K562 (cell line): ENCODE measurements at regions not wholly inside any gene's neighbourhood (a gene's known extent, or its start where the extent isn't known, plus 50 kb on each side); places are given as distances from the start of the nearest gene placed in this dataset.

Experiments used
- ELK3 ChIP-seq: fragments of 450-650 bp; formaldehyde crosslinking; IDR thresholded peaks from 2 replicates; pipeline ENCODE4 v1.4.0; 2020; ENCODE audit warnings: mild to moderate bottlenecking
- FOXK1 ChIP-seq: sonication (generic); formaldehyde crosslinking; IDR thresholded peaks from 2 replicates; pipeline ENCODE4 v1.8.0; 2022; ENCODE audit warnings: missing genetic modification reagents, mild to moderate bottlenecking, borderline replicate concordance
- FOXP1 ChIP-seq: sonication (generic); formaldehyde crosslinking; IDR thresholded peaks from 2 replicates; pipeline ENCODE4 v1.8.0; 2022; ENCODE audit warnings: mild to moderate bottlenecking, missing genetic modification reagents
- KAT7 ChIP-seq: sonication (generic); formaldehyde crosslinking; IDR thresholded peaks from 2 replicates; pipeline ENCODE4 v1.8.0; 2022; ENCODE audit warnings: missing genetic modification reagents, mild to moderate bottlenecking, borderline replicate concordance
- KDM1A ChIP-seq, 2 experiments: fragments of 450-650 bp; IDR thresholded peaks; 2 replicates each; pipeline ENCODE4 v1.6.1; 2016; ENCODE audit warnings: mild to moderate bottlenecking in 2 of 2
- MECOM ChIP-seq: fragments of 250-450 bp; sonication (Bioruptor Pico); IDR thresholded peaks from 2 replicates; pipeline ENCODE4 v1.8.0; 2022; ENCODE audit warnings: inconsistent platforms
- SNAPC5 ChIP-seq: fragments of 250-450 bp; sonication (Bioruptor Pico); IDR thresholded peaks from 2 replicates; pipeline ENCODE4 v1.8.0; 2021; ENCODE audit warnings: moderate library complexity, mild to moderate bottlenecking, inconsistent platforms
- SNRNP70 ChIP-seq: fragments of 200-400 bp; formaldehyde crosslinking; optimal IDR thresholded peaks from 2 replicates; pipeline ENCODE3; 2017; ENCODE audit warnings: low read depth, low read length
- ZNF3 ChIP-seq: fragments of 250-450 bp; sonication (Bioruptor Pico); IDR thresholded peaks from 2 replicates; pipeline ENCODE4 v1.5.0; 2021; ENCODE audit warnings: mild to moderate bottlenecking, moderate library complexity
- ZNF384 ChIP-seq: IDR thresholded peaks from 2 replicates; pipeline ENCODE4 v1.6.1; 2012; ENCODE audit warnings: low read depth, low read length, improper control_type of control experiment
- ZNF408 ChIP-seq: fragments of 250-450 bp; sonication (Bioruptor Pico); IDR thresholded peaks from 2 replicates; pipeline ENCODE4 v1.4.0; 2020; ENCODE audit warnings: low read depth, mild to moderate bottlenecking, moderate library complexity
- ZNF79 ChIP-seq: fragments of 250-450 bp; sonication (Bioruptor Pico); IDR thresholded peaks from 2 replicates; pipeline ENCODE4 v1.4.0; 2020; ENCODE audit warnings: low read depth, mild to moderate bottlenecking, moderate library complexity
- TF ChIP-seq, protein P1 (sequence below), 3 experiments: IDR thresholded peaks in 2 of 3; conservative IDR thresholded peaks in 1 of 3; 2 replicates each; pipeline ENCODE4 v1.5.1; 2011 to 2012; ENCODE audit warnings: low read length in 3 of 3, mild to moderate bottlenecking in 3 of 3, control low read depth in 2 of 3, improper control_type of control experiment in 1 of 3, inconsistent platforms in 1 of 3, low read depth in 1 of 3, mixed read lengths in 1 of 3, moderate library complexity in 1 of 3; ENCODE audit not compliant: insufficient read depth in 2 of 3
- TF ChIP-seq, protein P2 (sequence below): sonication (generic); formaldehyde crosslinking; IDR thresholded peaks from 2 replicates; pipeline ENCODE4 v1.8.0; 2022; ENCODE audit warnings: mild to moderate bottlenecking, missing genetic modification reagents
- TF ChIP-seq, protein P3 (sequence below): fragments of 250-450 bp; sonication (Bioruptor Pico); IDR thresholded peaks from 2 replicates; pipeline ENCODE4 v1.4.0; 2020; ENCODE audit warnings: mild to moderate bottlenecking, moderate library complexity, borderline replicate concordance
- TF ChIP-seq, protein P4 (sequence below): fragments of 250-450 bp; sonication (Bioruptor Pico); IDR thresholded peaks from 2 replicates; pipeline ENCODE4 v1.8.0; 2021; ENCODE audit warnings: borderline replicate concordance, mild to moderate bottlenecking, moderate library complexity; ENCODE audit not compliant: poor library complexity, severe bottlenecking

- TF ChIP-seq, protein P1, sequence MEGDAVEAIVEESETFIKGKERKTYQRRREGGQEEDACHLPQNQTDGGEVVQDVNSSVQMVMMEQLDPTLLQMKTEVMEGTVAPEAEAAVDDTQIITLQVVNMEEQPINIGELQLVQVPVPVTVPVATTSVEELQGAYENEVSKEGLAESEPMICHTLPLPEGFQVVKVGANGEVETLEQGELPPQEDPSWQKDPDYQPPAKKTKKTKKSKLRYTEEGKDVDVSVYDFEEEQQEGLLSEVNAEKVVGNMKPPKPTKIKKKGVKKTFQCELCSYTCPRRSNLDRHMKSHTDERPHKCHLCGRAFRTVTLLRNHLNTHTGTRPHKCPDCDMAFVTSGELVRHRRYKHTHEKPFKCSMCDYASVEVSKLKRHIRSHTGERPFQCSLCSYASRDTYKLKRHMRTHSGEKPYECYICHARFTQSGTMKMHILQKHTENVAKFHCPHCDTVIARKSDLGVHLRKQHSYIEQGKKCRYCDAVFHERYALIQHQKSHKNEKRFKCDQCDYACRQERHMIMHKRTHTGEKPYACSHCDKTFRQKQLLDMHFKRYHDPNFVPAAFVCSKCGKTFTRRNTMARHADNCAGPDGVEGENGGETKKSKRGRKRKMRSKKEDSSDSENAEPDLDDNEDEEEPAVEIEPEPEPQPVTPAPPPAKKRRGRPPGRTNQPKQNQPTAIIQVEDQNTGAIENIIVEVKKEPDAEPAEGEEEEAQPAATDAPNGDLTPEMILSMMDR (IDR thresholded peaks at IDR 0.05 in 2 of 3, conservative IDR thresholded peaks at IDR 0.05 in 1 of 3; ENCODE audit: insufficient read depth in 2 of 3, low read depth in 1 of 3, low read length in 3 of 3), result no peak
- TF ChIP-seq ZNF3 (CRISPR knock-in tag) (no peak), ZNF79 (CRISPR knock-in tag) (no peak), FOXK1 (CRISPR knock-in tag) (no peak), SNAPC5 (no peak), SNRNP70 (no peak), KAT7 (CRISPR knock-in tag) (no peak), KDM1A (IDR thresholded peaks at IDR 0.05) (peak; percentile 39 to 40; a peak in 2 of 4 replicates), FOXP1 (CRISPR knock-in tag) (no peak), MECOM (CRISPR knock-in tag) (no peak), ZNF384 (0 out of 2 replicates have a peak, but pooled peaks have one; percentile 43), ZNF408 (no peak), ELK3 (CRISPR knock-in tag) (no peak)
- TF ChIP-seq, protein P2, sequence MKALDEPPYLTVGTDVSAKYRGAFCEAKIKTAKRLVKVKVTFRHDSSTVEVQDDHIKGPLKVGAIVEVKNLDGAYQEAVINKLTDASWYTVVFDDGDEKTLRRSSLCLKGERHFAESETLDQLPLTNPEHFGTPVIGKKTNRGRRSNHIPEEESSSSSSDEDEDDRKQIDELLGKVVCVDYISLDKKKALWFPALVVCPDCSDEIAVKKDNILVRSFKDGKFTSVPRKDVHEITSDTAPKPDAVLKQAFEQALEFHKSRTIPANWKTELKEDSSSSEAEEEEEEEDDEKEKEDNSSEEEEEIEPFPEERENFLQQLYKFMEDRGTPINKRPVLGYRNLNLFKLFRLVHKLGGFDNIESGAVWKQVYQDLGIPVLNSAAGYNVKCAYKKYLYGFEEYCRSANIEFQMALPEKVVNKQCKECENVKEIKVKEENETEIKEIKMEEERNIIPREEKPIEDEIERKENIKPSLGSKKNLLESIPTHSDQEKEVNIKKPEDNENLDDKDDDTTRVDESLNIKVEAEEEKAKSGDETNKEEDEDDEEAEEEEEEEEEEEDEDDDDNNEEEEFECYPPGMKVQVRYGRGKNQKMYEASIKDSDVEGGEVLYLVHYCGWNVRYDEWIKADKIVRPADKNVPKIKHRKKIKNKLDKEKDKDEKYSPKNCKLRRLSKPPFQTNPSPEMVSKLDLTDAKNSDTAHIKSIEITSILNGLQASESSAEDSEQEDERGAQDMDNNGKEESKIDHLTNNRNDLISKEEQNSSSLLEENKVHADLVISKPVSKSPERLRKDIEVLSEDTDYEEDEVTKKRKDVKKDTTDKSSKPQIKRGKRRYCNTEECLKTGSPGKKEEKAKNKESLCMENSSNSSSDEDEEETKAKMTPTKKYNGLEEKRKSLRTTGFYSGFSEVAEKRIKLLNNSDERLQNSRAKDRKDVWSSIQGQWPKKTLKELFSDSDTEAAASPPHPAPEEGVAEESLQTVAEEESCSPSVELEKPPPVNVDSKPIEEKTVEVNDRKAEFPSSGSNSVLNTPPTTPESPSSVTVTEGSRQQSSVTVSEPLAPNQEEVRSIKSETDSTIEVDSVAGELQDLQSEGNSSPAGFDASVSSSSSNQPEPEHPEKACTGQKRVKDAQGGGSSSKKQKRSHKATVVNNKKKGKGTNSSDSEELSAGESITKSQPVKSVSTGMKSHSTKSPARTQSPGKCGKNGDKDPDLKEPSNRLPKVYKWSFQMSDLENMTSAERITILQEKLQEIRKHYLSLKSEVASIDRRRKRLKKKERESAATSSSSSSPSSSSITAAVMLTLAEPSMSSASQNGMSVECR (CRISPR knock-in tag), result no peak
- TF ChIP-seq, protein P3, sequence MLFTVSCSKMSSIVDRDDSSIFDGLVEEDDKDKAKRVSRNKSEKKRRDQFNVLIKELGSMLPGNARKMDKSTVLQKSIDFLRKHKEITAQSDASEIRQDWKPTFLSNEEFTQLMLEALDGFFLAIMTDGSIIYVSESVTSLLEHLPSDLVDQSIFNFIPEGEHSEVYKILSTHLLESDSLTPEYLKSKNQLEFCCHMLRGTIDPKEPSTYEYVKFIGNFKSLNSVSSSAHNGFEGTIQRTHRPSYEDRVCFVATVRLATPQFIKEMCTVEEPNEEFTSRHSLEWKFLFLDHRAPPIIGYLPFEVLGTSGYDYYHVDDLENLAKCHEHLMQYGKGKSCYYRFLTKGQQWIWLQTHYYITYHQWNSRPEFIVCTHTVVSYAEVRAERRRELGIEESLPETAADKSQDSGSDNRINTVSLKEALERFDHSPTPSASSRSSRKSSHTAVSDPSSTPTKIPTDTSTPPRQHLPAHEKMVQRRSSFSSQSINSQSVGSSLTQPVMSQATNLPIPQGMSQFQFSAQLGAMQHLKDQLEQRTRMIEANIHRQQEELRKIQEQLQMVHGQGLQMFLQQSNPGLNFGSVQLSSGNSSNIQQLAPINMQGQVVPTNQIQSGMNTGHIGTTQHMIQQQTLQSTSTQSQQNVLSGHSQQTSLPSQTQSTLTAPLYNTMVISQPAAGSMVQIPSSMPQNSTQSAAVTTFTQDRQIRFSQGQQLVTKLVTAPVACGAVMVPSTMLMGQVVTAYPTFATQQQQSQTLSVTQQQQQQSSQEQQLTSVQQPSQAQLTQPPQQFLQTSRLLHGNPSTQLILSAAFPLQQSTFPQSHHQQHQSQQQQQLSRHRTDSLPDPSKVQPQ (CRISPR knock-in tag), result no peak
- TF ChIP-seq, protein P4, sequence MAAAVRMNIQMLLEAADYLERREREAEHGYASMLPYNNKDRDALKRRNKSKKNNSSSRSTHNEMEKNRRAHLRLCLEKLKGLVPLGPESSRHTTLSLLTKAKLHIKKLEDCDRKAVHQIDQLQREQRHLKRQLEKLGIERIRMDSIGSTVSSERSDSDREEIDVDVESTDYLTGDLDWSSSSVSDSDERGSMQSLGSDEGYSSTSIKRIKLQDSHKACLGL (CRISPR knock-in tag), result no peak
Measured at GRCh38 chr7:138388673-138389491, 71.2 kb upstream of the TRIM24 start (continued).
